IMR-90 (cell line): ENCODE measurements at regions not wholly inside any gene's neighbourhood (a gene's known extent, or its start where the extent isn't known, plus 50 kb on each side); places are given as distances from the start of the nearest gene placed in this dataset.

Experiments
- BHLHE40 ChIP-seq: fragments of 150-350 bp; IDR thresholded peaks from 2 replicates; pipeline ENCODE4 v1.6.1; 2016; ENCODE audit warnings: mild to moderate bottlenecking, low read depth, low read length
- CEBPB ChIP-seq: IDR thresholded peaks from 2 replicates; pipeline ENCODE4 v1.6.1; 2012; ENCODE audit warnings: low read depth, low read length, improper control_type of control experiment
- CTCF ChIP-seq: conservative IDR thresholded peaks from 2 replicates; pipeline ENCODE4 v1.5.1; 2012; ENCODE audit warnings: mild to moderate bottlenecking, low read depth, low read length, improper control_type of control experiment
- ELK1 ChIP-seq: fragments of 150-350 bp; IDR thresholded peaks from 2 replicates; pipeline ENCODE4 v1.6.1; 2016; ENCODE audit warnings: low read depth, mild to moderate bottlenecking, low read length, moderate library complexity, borderline replicate concordance
- FOS ChIP-seq: fragments of 150-350 bp; IDR thresholded peaks from 2 replicates; pipeline ENCODE4 v1.6.1; 2016; ENCODE audit warnings: low read depth, low read length
- MAFK ChIP-seq: IDR thresholded peaks from 2 replicates; pipeline ENCODE4 v1.6.1; 2012; ENCODE audit warnings: low read depth, low read length, improper control_type of control experiment
- MXI1 ChIP-seq: IDR thresholded peaks from 2 replicates; pipeline ENCODE4 v1.6.1; 2012; ENCODE audit warnings: low read depth, mild to moderate bottlenecking, low read length, moderate library complexity, borderline replicate concordance
- POLR2A ChIP-seq: IDR thresholded peaks from 2 replicates; pipeline ENCODE4 v1.6.1; 2012; ENCODE audit warnings: mild to moderate bottlenecking, low read depth, low read length
- RAD21 ChIP-seq: IDR thresholded peaks from 2 replicates; pipeline ENCODE4 v1.6.1; 2012; ENCODE audit warnings: low read length, improper control_type of control experiment
- RFX5 ChIP-seq: IDR thresholded peaks from 2 replicates; pipeline ENCODE4 v1.8.0; 2012; ENCODE audit warnings: low read depth, mild to moderate bottlenecking, low read length, moderate library complexity
- SMC3 ChIP-seq: fragments of 150-350 bp; IDR thresholded peaks from 2 replicates; pipeline ENCODE4 v1.6.1; 2016; ENCODE audit warnings: low read depth, mild to moderate bottlenecking, antibody characterized with exemption, low read length, moderate library complexity
- USF2 ChIP-seq: fragments of 150-350 bp; IDR thresholded peaks from 2 replicates; pipeline ENCODE4 v1.6.1; 2017; ENCODE audit warnings: mild to moderate bottlenecking, antibody characterized with exemption, low read length, low read depth

DNA sequence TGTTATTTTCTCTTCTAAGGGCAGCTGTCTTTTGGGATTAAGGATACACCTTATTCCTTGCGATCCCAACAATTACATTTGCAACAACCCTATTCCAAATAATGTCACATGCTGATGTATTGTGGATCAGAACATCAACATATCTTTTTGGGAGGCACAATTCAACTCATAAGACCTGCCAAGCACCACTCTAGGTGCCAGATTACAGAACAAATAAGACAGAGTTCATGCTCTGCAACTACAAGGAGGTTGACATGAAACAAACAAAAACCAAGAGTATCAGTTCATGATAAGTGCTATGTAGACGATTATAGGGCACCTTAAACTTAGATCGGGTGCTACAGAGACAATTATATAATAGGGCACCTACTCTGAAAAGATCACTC is 203.2 kb upstream of the SGK1 start:
- TF ChIP-seq POLR2A = no peak
- no peak for TF ChIP-seq CTCF
- TF ChIP-seq RFX5 = no peak
- no peak for TF ChIP-seq RAD21
- no peak for TF ChIP-seq MAFK
- no peak for TF ChIP-seq MXI1
- TF ChIP-seq USF2 = no peak
- no peak for TF ChIP-seq BHLHE40
- no peak for TF ChIP-seq CEBPB
- no peak for TF ChIP-seq ELK1
- TF ChIP-seq FOS = no peak
- no peak for TF ChIP-seq SMC3
